Embryonic facial prominence (tissue), 1 donor: ENCODE measurements at regions not wholly inside any gene's neighbourhood (a gene's known extent, or its start where the extent isn't known, plus 50 kb on each side); places are given as distances from the start of the nearest gene placed in this dataset.

Experiments used
- DNase-seq: peaks from one replicate; pipeline ENCODE4 v3.0.0-alpha.2; 2016; ENCODE audit errors: extremely low spot score

DNA sequence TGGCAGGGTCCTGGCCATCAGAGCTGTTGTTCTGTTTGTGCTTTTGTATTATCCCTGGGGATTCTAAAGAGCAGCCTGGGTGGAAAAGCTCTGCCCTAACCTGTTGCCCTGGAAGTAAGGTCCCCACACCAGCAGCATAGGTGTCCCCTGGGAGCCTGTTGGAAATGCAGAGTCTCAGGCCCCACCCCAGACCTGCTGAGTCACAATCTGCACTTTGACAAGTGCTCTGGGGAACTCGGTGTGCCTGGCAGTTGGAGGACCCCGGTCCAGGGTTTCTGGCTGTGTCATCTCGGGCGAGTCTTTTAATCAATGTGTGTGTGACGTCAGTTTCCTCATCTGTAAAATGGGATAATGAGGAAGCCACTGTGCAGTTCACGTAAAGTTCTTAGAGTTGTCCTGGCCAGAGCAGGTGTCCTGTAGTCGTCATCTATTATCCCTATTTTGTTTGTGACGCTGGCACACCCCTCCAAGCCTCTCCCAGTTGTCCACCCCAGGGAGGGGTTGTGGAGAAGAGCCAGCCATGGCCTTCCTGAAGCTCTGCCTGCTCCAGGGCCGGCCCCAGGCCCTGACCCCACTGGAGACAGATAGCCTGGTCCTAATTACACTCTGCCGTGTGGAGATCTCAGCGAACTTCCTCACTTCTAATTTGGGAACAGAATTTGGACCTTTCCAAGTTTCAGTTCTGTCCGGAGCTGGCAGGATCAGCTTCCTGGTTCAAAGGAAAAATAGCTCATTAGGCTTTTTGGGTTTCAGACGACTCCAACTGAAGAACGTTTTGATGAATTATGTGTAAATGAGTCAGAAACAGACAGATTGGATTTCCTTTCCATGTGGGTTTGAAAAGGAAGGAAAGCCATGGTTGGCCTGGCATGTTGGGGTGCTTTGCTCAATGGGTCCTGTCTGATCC is 295.7 kb upstream of the FOXF1 start:
- no peak for DNase-seq

DNA sequence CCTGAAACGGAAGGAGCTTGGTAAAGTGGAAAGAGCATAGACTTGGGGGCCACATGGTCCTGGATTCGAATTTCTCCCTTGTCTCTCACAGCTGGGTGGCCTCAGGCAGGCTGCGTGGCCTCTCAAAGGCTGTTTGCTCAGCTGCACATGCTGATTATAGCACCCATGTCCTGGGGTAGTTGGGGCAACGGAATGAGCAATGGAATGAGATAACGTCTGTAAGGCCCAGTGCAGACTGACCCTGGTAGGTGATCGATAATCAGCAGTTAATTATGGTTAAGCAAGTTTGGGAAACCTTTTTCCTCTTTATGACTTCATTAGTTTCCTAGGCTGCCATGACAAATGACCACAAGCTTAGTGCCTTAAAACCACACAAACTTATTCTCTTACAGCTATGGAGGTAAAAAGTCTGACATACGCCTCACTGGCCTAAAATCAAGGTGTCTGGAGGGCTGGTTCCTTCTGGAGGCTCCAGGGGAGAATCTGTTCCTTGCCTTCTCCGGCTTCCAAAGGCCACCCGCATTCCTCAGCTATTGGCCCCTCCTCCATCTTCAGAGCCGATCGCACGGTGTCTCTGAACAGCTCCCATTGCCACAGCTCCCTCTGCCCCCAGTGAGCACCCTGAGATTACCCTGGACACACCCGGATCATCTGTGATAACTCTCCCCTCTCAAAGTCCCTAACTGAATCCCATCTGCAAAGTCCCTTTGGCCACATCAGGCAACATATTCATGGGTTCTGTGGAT is 294.9 kb upstream of the FOXF1 start:
- no peak for DNase-seq

GRCh38 chr16:86215979-86216585 is 294.2 kb upstream of the FOXF1 start:
- DNase-seq, result no peak

- no peak for DNase-seq
These were observed 293.7 kb upstream of the FOXF1 start for GRCh38 chr16:86216591-86216990.

DNA sequence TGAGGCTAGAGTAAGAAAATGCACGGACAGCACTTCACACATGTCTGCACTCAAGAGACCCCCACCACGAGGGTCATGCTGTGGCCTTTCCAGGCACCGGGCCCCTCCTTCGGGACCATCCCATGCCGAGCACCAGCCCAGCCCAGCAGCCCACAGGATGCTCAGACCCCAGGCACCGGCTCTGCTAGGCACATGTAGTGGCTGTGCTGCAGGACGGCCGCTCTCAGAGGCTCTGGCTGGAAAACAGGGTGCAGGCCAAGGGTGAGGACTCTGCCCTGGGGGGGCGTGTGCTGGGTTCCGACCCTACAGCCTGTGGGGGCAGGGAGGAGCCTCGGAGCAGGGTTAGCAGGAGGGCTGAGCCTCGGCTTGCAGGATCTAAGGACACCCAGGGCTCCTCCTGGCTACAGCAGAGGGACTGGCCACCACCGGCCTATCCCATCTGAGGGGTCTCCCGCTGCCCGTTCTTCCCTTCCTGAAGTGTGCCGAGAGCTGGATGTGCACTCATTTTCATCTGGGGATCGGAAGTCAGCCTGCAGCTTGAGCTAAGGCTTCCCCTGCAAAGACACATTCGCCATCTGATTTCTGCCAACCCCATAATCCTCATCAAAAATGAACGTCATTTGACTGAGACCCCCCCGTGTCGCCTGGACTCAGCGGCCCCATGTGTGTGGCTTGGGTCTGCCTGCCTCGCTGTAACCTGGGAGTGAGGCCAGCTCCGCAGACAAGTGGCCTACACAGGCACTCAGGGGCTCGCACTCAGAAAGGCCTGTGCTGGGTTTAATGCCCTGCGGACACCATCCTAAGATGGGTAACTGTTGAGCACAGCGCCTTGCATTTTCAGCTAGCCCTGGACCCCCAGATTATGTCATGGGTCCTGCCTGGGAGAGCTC is 293.1 kb upstream of the FOXF1 start:
- DNase-seq, result no peak

- DNase-seq, result no peak
These were observed 292.4 kb upstream of the FOXF1 start for GRCh38 chr16:86217891-86218270.

GRCh38 chr16:86218479-86219170 is 291.7 kb upstream of the FOXF1 start:
- no peak for DNase-seq

DNA sequence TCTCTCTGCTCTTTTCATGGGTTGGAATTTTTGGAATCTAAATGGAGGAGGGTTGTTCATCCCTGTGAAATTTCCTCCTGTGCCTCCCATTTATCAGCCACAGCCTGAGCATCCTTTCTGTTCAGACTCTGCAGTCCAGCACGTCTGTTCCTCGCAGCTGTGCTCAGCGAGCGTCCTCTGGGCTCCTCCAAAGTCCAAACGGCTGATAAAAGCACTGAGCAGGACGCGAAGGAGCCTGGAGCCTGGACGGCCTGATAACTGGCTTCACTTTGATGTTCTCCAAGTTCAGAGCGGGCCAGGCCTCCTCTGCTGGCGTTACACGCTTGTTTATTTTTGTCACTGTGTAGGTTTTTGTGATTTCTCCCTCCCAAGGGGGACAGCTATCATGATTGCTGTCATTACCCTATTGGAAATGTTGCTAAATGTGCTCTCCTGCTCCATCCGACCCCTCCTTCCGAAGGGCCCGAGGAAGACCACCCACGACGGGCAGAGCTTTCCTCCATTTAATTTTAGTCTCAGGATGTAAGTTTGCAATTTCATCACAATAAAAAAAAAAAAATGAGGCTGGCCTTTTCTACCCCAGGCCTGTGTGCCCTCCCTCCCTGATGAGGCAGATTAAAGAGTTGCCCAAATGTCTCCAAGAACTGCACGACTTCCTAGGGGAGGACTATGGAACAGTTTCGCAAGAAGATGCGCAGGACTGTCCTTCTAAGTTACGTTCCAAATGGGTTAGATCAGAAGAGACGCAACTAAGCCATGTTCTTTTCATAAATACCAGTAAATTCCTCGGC is 290.5 kb upstream of the FOXF1 start:
- DNase-seq, result no peak

GRCh38 chr16:86220561-86220960 is 289.8 kb upstream of the FOXF1 start:
- DNase-seq, result no peak

- DNase-seq, result no peak
These were observed 289.2 kb upstream of the FOXF1 start for GRCh38 chr16:86221085-86221484.

GRCh38 chr16:86222547-86222946 is 287.8 kb upstream of the FOXF1 start:
- DNase-seq, result no peak

GRCh38 chr16:86222965-86223551 is 287.3 kb upstream of the FOXF1 start:
- DNase-seq, result no peak

GRCh38 chr16:86224126-86224525 is 286.2 kb upstream of the FOXF1 start:
- DNase-seq, result no peak

- no peak for DNase-seq
These were observed 285.7 kb upstream of the FOXF1 start for GRCh38 chr16:86224629-86225028.

DNA sequence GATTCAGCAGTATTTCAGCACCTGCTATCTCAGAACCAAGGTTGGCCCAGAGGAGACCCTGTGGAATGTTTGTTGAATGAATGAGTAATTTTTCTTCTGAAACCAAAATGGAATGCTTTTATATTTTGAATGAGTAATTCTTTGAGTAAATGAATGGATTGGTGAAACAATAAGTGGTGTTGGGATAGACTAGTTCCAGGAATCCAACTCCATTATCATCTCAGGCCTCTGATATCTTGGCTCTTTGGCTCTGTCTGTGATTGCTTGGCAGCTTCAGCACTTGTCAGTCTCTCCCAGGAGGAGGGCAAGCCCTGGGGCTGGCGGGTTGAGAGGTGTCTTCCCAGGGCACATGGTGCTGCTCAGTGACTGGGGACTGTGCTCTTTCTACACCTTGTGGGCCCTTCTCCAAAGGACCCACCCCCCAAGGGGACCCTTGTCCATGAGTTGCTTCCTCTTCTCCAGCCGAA is 284.4 kb upstream of the FOXF1 start:
- no peak for DNase-seq

DNA sequence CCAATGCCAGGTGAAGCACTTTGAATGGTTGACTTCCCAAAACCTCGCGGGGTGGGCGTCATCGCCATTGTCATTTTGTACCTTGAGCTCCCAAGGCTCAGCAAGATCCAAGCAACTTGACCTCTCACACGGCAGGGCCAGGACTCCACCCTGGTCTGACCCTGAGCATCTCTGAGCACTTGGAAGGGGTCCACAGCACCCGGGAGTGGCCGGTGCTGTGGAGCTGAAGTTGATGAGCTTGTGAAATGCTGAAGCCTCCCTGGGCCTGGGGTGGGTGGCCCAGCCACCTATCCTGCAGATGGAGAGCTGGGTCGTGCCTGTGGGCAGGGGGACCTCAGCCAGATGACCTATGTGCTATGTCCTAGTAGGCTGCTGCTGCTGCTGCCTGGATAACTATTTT is 283.3 kb upstream of the FOXF1 start:
- DNase-seq, result no peak

GRCh38 chr16:86227801-86228200 is 282.5 kb upstream of the FOXF1 start:
- peak; percentile 29 for DNase-seq

- no peak for DNase-seq
These were observed 281.6 kb upstream of the FOXF1 start for GRCh38 chr16:86228713-86229112.

DNA sequence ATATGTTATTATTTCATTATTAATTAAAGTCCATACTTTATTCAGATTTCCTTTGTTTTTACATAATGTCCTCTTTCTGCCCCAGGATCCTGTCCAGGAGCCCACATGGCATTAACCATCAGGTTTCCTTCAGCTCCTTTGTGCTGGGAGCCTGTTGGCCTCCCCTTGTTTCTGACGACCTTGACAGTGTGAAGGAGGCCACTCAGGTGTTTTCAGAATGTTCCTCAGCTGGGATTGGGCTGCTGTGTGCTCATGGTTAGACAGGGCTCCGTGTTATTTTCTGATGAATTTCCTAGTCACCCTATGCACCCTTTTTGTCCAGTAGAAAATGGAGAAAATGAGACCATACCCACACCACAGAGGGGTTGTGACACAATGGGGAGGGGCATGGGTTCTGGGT is 281.0 kb upstream of the FOXF1 start:
- no peak for DNase-seq
